CD4-positive, alpha-beta T cell (primary cell): ENCODE measurements at regions not wholly inside any gene's neighbourhood (a gene's known extent, or its start where the extent isn't known, plus 50 kb on each side); places are given as distances from the start of the nearest gene placed in this dataset.

Experiments
- ATAC-seq: fragments of 200-7000 bp; cut with Tn5 transposase; one replicate; pipeline ENCODE4 v1.10.0; 2022; ENCODE audit warnings: mild to moderate bottlenecking; ENCODE audit not compliant: poor library complexity
- CTCF ChIA-PET: fragments of 350-600 bp; sonication (Branson Sonifier 250); formaldehyde crosslinking; loops from one replicate; lab custom pipeline; 2021; ENCODE audit warnings: antibody characterized with exemption, inconsistent platforms; lab: Charles Lee
- POLR2A ChIA-PET: fragments of 350-600 bp; sonication (Branson Sonifier 250); formaldehyde crosslinking; loops from one replicate; lab custom pipeline; 2021; ENCODE audit warnings: antibody characterized with exemption, inconsistent platforms; lab: Charles Lee
- DNase-seq, 14 experiments: peaks; one replicate each; pipeline ENCODE4 v3.0.0-alpha.2; 2013 to 2020; ENCODE audit warnings: mixed read lengths in 2 of 14
- H3K27ac ChIP-seq, 2 donors: one replicate each; pipeline versions ENCODE4 v1.5.1 to v1.7.0; 2013; ENCODE audit warnings: low read length in 2 of 2, low read depth in 1 of 2, mild to moderate bottlenecking in 1 of 2
- H3K27me3 ChIP-seq, 2 experiments: 1 replicate in 1 of 2; 2 replicates in 1 of 2; pipeline versions ENCODE4 v1.6.1 to v1.7.0; 2013; ENCODE audit warnings: low read length in 2 of 2, control low read depth in 1 of 2, mild to moderate bottlenecking in 1 of 2, moderate library complexity in 1 of 2; ENCODE audit not compliant: insufficient read depth in 2 of 2, control insufficient read depth in 1 of 2
- H3K36me3 ChIP-seq: one replicate; pipeline ENCODE4 v1.6.1; 2013; ENCODE audit warnings: low read length, control low read depth; ENCODE audit not compliant: insufficient read depth
- H3K4me1 ChIP-seq: one replicate; pipeline ENCODE4 v1.6.1; 2013; ENCODE audit warnings: low read length, control low read depth; ENCODE audit not compliant: insufficient read depth
- H3K4me3 ChIP-seq: one replicate; pipeline ENCODE4 v1.5.1; 2013; ENCODE audit warnings: mild to moderate bottlenecking, low read length, moderate library complexity
- H3K9me3 ChIP-seq, 2 experiments: 1 replicate in 1 of 2; 2 replicates in 1 of 2; pipeline versions ENCODE4 v1.6.1 to v1.7.0; 2013; ENCODE audit warnings: low read length in 2 of 2, mild to moderate bottlenecking in 2 of 2, control low read depth in 1 of 2, moderate library complexity in 1 of 2; ENCODE audit not compliant: control insufficient read depth in 1 of 2, insufficient read depth in 1 of 2
- H3K27ac Mint-ChIP-seq: one replicate; pipeline ENCODE4 v1.8.0; 2020; ENCODE audit warnings: mixed read lengths
- H3K27me3 Mint-ChIP-seq: one replicate; pipeline ENCODE4 v1.8.0; 2021; ENCODE audit warnings: mixed read lengths
- H3K36me3 Mint-ChIP-seq: one replicate; pipeline ENCODE4 v1.8.0; 2021; ENCODE audit warnings: low read depth, mixed read lengths
- H3K4me1 Mint-ChIP-seq: one replicate; pipeline ENCODE4 v1.8.0; 2021; ENCODE audit warnings: low read depth, mixed read lengths
- H3K4me3 Mint-ChIP-seq: one replicate; pipeline ENCODE4 v1.8.0; 2020; ENCODE audit warnings: mild to moderate bottlenecking, mixed read lengths
- H3K9me3 Mint-ChIP-seq: one replicate; pipeline ENCODE4 v1.8.0; 2020; ENCODE audit warnings: mixed read lengths
- intact Hi-C, 2 experiments: fragments of 100-400 bp; cut with DNase I in 1 of 2; cut with micrococcal nuclease in 1 of 2; formaldehyde crosslinking; loops; one replicate each; pipeline versions ENCODE4 v1.15.1 to v1.9.0; 2023 to 2025; cut with DNase I, micrococcal nuclease
- TF ChIP-seq, protein P1 (sequence below): fragments of 200-600 bp; IDR thresholded peaks from one replicate; pipeline ENCODE4 v1.8.0; 2022; ENCODE audit warnings: antibody characterized with exemption, mild to moderate bottlenecking

DNA sequence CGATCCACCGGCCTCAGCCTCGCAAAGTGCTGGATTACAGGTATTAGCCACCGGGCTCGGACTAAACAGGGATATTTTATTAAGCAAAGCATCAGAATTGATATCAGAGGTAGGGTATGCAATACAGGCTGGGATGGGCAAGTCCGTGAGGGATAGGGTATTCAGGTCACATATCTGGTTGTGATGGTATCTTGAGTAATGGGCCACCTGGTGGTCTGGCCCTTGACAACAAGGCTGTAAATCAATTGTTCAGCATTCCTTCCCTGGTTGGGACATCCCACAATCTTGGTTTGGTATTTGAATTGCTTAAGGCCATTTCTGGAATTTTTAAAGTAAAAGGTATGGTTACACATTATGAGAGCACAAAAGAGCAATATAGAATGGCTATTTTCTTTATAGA, 1588.0 kb downstream of the SLITRK1 start:
- H3K9me3 Mint-ChIP-seq: peaks cover 15% of the 10 kb centered on the region
- no peaks in the 10 kb centered on the region for H3K4me1 Mint-ChIP-seq
- intact Hi-C loops: no loop called here
- Histone ChIP-seq H3K27me3 (no peaks in the 10 kb centered on the region), H3K36me3 (no peaks in the 10 kb centered on the region), H3K4me1 (no peaks in the 10 kb centered on the region), H3K9me3 (peaks cover 0 to 12% of the 10 kb centered on the region in 2 experiments), H3K27ac (no peak overlapping the region), H3K4me3 (no peak overlapping the region)
- no peaks in the 10 kb centered on the region for H3K36me3 Mint-ChIP-seq
- TF ChIP-seq, protein P1, sequence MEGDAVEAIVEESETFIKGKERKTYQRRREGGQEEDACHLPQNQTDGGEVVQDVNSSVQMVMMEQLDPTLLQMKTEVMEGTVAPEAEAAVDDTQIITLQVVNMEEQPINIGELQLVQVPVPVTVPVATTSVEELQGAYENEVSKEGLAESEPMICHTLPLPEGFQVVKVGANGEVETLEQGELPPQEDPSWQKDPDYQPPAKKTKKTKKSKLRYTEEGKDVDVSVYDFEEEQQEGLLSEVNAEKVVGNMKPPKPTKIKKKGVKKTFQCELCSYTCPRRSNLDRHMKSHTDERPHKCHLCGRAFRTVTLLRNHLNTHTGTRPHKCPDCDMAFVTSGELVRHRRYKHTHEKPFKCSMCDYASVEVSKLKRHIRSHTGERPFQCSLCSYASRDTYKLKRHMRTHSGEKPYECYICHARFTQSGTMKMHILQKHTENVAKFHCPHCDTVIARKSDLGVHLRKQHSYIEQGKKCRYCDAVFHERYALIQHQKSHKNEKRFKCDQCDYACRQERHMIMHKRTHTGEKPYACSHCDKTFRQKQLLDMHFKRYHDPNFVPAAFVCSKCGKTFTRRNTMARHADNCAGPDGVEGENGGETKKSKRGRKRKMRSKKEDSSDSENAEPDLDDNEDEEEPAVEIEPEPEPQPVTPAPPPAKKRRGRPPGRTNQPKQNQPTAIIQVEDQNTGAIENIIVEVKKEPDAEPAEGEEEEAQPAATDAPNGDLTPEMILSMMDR: no peak
- DNase-seq (no peak), ATAC-seq (no peak)
- no peak overlapping the region for H3K4me3 Mint-ChIP-seq
- ChIA-PET CTCF (no interaction called here), POLR2A (no interaction called here)
- H3K27ac Mint-ChIP-seq: no peak overlapping the region
- no peaks in the 10 kb centered on the region for H3K27me3 Mint-ChIP-seq

DNA sequence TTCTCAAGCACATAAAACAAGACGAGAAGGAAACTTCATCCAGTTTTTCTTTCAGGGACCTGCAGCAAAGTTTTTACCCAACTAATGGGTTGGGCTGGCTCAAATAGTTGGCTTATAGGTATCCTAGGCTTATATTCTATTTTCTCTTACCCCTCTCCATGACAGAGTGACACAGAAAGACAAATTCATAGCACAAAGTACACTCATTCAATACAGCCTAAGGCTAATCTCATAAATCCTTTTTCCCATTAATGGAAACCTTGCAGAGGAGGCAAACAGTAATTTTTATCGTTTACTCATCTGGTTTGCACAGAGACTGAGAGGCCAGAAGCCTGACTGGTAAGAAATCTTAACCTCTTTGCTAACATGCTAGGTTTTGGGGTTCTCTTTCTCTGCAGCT, 1589.9 kb downstream of the SLITRK1 start:
- POLR2A ChIA-PET: no interaction called here
- no peaks in the 10 kb centered on the region for H3K4me1 Mint-ChIP-seq
- ATAC-seq (no peak), DNase-seq (no peak)
- Histone ChIP-seq H3K9me3 (peaks cover 0 to 14% of the 10 kb centered on the region in 2 experiments), H3K27ac (no peak overlapping the region), H3K27me3 (no peaks in the 10 kb centered on the region), H3K36me3 (no peaks in the 10 kb centered on the region), H3K4me1 (no peaks in the 10 kb centered on the region), H3K4me3 (no peak overlapping the region)
- no peaks in the 10 kb centered on the region for H3K27me3 Mint-ChIP-seq
- peaks cover 14% of the 10 kb centered on the region for H3K9me3 Mint-ChIP-seq
- H3K4me3 Mint-ChIP-seq: no peak overlapping the region
- intact Hi-C loops: no loop called here
- CTCF ChIA-PET: no interaction called here
- H3K36me3 Mint-ChIP-seq: no peaks in the 10 kb centered on the region
- H3K27ac Mint-ChIP-seq: no peak overlapping the region
- TF ChIP-seq, protein P1: no peak

DNA sequence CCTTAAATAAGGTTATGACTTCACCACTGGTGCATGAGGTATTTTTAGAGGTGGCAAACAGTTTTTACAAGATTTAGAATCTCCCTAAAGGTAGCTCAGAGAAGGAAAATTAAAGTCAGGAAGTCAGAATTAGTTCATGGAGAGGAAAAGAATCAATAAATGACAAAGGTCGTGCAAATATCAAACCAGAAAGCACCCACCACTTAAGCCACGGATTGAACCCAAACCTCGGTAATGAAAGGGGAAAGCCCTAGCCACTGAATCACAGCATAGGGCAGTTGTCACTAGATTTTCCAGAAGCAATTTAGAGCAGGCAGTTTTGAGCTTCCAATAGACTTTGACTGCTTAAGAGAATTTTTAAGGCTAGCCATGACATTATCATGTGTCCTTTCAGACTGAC, 1590.4 kb downstream of the SLITRK1 start:
- POLR2A ChIA-PET: no interaction called here
- no peaks in the 10 kb centered on the region for H3K4me1 ChIP-seq
- intact Hi-C loops: no loop called here

More for the DNA sequence above, 1590.4 kb downstream of the SLITRK1 start:
- CTCF ChIA-PET: no interaction called here
- no peaks in the 10 kb centered on the region for H3K36me3 ChIP-seq
- Mint-ChIP-seq H3K9me3 (peaks cover 14% of the 10 kb centered on the region), H3K27ac (no peak overlapping the region), H3K27me3 (no peaks in the 10 kb centered on the region), H3K4me1 (no peaks in the 10 kb centered on the region), H3K4me3 (no peak overlapping the region), H3K36me3 (no peaks in the 10 kb centered on the region)
- H3K27ac ChIP-seq: no peak overlapping the region
- TF ChIP-seq, protein P1: no peak
- no peak overlapping the region for H3K4me3 ChIP-seq
- ATAC-seq (no peak), DNase-seq (no peak)
- peaks cover 0 to 14% of the 10 kb centered on the region in 2 experiments for H3K9me3 ChIP-seq
- H3K27me3 ChIP-seq: no peaks in the 10 kb centered on the region
